ENCODE measurements at regions not wholly inside any gene's neighbourhood (a gene's known extent, or its start where the extent isn't known, plus 50 kb on each side); places are given as distances from the start of the nearest gene placed in this dataset.

GRCh38 chr15:69816522-69816921 is 281.2 kb downstream of the TLE3 start:
- TF ChIP-seq CTCF (IDR thresholded peaks at IDR 0.05; ENCODE audit: low read depth, low read length, poor library complexity, severe bottlenecking) (no peak), EZH2phosphoT487 (IDR thresholded peaks at IDR 0.05; ENCODE audit: borderline replicate concordance, low read length) (no peak)

Measured in DOHH2 (cell line).